HEK293 (cell line): ENCODE measurements at regions not wholly inside any gene's neighbourhood (a gene's known extent, or its start where the extent isn't known, plus 50 kb on each side); places are given as distances from the start of the nearest gene placed in this dataset.

Experiments
- CTCF ChIA-PET: fragments of 350-600 bp; formaldehyde crosslinking; extraction: SDS; loops from one replicate; lab custom pipeline; 2021; ENCODE audit warnings: antibody characterized with exemption; lab: Yijun Ruan, JAX
- POLR2A ChIA-PET: fragments of 300-600 bp; formaldehyde crosslinking; extraction: SDS; loops from one replicate; lab custom pipeline; 2020; ENCODE audit warnings: antibody characterized with exemption, inconsistent platforms; lab: Yijun Ruan, JAX
- H3K27ac ChIP-seq: fragments of 200-500 bp; sonication (Bioruptor generic); 2 replicates; pipeline ENCODE4 v1.5.1; 2014; ENCODE audit warnings: low read depth, low read length, control low read depth, inconsistent platforms; ENCODE audit errors: extremely low read depth
- H3K36me3 ChIP-seq, 2 experiments: fragments of 200-500 bp in 1 of 2; sonication (Bioruptor generic) in 1 of 2; 1 replicate in 1 of 2; 2 replicates in 1 of 2; pipeline ENCODE4 v1.5.1; 2014 to 2017; ENCODE audit warnings: inconsistent platforms in 2 of 2, low read length in 2 of 2; ENCODE audit not compliant: control insufficient read depth in 2 of 2, insufficient read depth in 1 of 2
- H3K4me1 ChIP-seq: fragments of 200-500 bp; sonication (Bioruptor generic); 2 replicates; pipeline ENCODE4 v1.5.1; 2014; ENCODE audit warnings: mild to moderate bottlenecking, low read length, inconsistent platforms; ENCODE audit not compliant: control insufficient read depth, insufficient read depth
- H3K4me3 ChIP-seq: 2 replicates; pipeline ENCODE4 v1.5.1; 2011; ENCODE audit warnings: low read depth, mild to moderate bottlenecking, control low read depth, low read length, moderate library complexity
- H3K9me3 ChIP-seq: fragments of 200-500 bp; sonication (Bioruptor generic); 2 replicates; pipeline ENCODE4 v1.5.1; 2014; ENCODE audit warnings: low read depth, low read length, inconsistent platforms; ENCODE audit not compliant: control insufficient read depth, insufficient read depth
- HOXD13 ChIP-seq: sonication (generic); formaldehyde crosslinking; IDR thresholded peaks from 2 replicates; pipeline ENCODE4 v1.8.0; 2022; ENCODE audit warnings: missing genetic modification reagents, borderline replicate concordance
- OSR2 ChIP-seq: fragments of 450-650 bp; formaldehyde crosslinking; IDR thresholded peaks from 2 replicates; pipeline ENCODE4 v1.5.1; 2016; ENCODE audit warnings: missing biosample characterization, missing genetic modification characterization
- ZEB2 ChIP-seq: fragments of 450-650 bp; formaldehyde crosslinking; IDR thresholded peaks from 2 replicates; pipeline ENCODE4 v1.5.1; 2016; ENCODE audit warnings: missing biosample characterization, missing genetic modification characterization
- ZNF10 ChIP-seq: fragments of 450-650 bp; formaldehyde crosslinking; IDR thresholded peaks from 2 replicates; pipeline ENCODE4 v1.5.1; 2017; ENCODE audit warnings: missing biosample characterization, missing genetic modification characterization
- ZNF133 ChIP-seq: fragments of 450-650 bp; formaldehyde crosslinking; IDR thresholded peaks from 2 replicates; pipeline ENCODE4 v1.5.1; 2016; ENCODE audit warnings: missing biosample characterization, missing genetic modification characterization
- ZNF146 ChIP-seq: fragments of 450-650 bp; formaldehyde crosslinking; IDR thresholded peaks from 2 replicates; pipeline ENCODE4 v1.5.1; 2016; ENCODE audit warnings: missing biosample characterization, missing genetic modification characterization
- ZNF184 ChIP-seq: fragments of 450-650 bp; IDR thresholded peaks from 2 replicates; pipeline ENCODE4 v1.5.1; 2018; ENCODE audit warnings: missing biosample characterization, mild to moderate bottlenecking, missing genetic modification characterization
- ZNF548 ChIP-seq: fragments of 450-650 bp; formaldehyde crosslinking; IDR thresholded peaks from 2 replicates; pipeline ENCODE4 v1.5.1; 2016; ENCODE audit warnings: missing biosample characterization, missing genetic modification characterization
- ZNF560 ChIP-seq: fragments of 450-650 bp; formaldehyde crosslinking; IDR thresholded peaks from 2 replicates; pipeline ENCODE4 v1.5.1; 2017; ENCODE audit warnings: missing biosample characterization, missing genetic modification characterization, borderline replicate concordance
- ZNF670 ChIP-seq: fragments of 450-650 bp; formaldehyde crosslinking; IDR thresholded peaks from 2 replicates; pipeline ENCODE4 v1.5.1; 2016; ENCODE audit warnings: missing biosample characterization, missing genetic modification characterization, low read depth
- ZNF777 ChIP-seq: fragments of 450-650 bp; formaldehyde crosslinking; IDR thresholded peaks from 2 replicates; pipeline ENCODE4 v1.5.1; 2017; ENCODE audit warnings: missing biosample characterization, missing genetic modification characterization, borderline replicate concordance
- TF ChIP-seq, protein P1 (sequence below): fragments of 450-650 bp; formaldehyde crosslinking; conservative IDR thresholded peaks from 2 replicates; pipeline ENCODE4 v1.5.1; 2016; ENCODE audit warnings: low read depth, missing biosample characterization, missing genetic modification characterization
- TF ChIP-seq, protein P2 (sequence below): fragments of 450-650 bp; formaldehyde crosslinking; IDR thresholded peaks from 2 replicates; pipeline ENCODE4 v1.5.1; 2016; ENCODE audit warnings: missing biosample characterization, missing genetic modification characterization
- TF ChIP-seq, protein P3 (sequence below): fragments of 450-650 bp; formaldehyde crosslinking; IDR thresholded peaks from 2 replicates; pipeline ENCODE4 v1.5.1; 2016; ENCODE audit warnings: missing biosample characterization, missing genetic modification characterization

DNA sequence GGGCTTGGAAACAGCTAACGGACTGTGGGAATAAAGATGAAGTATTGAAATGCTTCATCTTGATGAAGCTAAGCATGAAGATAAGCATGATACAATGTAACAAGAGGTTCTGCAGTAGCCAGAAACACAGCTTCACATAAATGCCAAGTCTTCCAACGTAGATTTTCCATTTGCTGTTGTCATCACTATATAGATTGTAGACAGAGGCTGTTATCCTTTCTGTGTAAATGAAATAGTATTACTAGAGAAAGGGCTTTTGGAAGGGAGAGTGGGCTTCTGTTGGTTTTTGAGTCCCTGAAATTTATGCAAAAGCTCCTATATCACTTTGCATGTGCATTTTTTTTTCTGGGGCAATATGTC, 649.0 kb downstream of the RNF144B start:
- no peak overlapping the region for H3K27ac ChIP-seq
- no peaks in the 10 kb centered on the region for H3K4me1 ChIP-seq
- no peaks in the 10 kb centered on the region for H3K36me3 ChIP-seq
- no peak overlapping the region for H3K4me3 ChIP-seq
- POLR2A ChIA-PET = no interaction called here
- CTCF ChIA-PET = interaction anchor here (0.6 to 1.1 kb wide), 4 partner anchors 39 to 926 kb away, joined by 3 to 4 read pairs (median 3); no protein-coding TSS in a partner anchor
- H3K9me3 ChIP-seq = no peaks in the 10 kb centered on the region
- TF ChIP-seq OSR2 (tag by site-specific recombination) = no peak
- TF ChIP-seq ZNF548 (tag by site-specific recombination) = no peak
- TF ChIP-seq, protein P1, sequence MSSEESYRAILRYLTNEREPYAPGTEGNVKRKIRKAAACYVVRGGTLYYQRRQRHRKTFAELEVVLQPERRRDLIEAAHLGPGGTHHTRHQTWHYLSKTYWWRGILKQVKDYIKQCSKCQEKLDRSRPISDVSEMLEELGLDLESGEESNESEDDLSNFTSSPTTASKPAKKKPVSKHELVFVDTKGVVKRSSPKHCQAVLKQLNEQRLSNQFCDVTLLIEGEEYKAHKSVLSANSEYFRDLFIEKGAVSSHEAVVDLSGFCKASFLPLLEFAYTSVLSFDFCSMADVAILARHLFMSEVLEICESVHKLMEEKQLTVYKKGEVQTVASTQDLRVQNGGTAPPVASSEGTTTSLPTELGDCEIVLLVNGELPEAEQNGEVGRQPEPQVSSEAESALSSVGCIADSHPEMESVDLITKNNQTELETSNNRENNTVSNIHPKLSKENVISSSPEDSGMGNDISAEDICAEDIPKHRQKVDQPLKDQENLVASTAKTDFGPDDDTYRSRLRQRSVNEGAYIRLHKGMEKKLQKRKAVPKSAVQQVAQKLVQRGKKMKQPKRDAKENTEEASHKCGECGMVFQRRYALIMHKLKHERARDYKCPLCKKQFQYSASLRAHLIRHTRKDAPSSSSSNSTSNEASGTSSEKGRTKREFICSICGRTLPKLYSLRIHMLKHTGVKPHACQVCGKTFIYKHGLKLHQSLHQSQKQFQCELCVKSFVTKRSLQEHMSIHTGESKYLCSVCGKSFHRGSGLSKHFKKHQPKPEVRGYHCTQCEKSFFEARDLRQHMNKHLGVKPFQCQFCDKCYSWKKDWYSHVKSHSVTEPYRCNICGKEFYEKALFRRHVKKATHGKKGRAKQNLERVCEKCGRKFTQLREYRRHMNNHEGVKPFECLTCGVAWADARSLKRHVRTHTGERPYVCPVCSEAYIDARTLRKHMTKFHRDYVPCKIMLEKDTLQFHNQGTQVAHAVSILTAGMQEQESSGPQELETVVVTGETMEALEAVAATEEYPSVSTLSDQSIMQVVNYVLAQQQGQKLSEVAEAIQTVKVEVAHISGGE (tag by site-specific recombination) = no peak
- TF ChIP-seq, protein P2, sequence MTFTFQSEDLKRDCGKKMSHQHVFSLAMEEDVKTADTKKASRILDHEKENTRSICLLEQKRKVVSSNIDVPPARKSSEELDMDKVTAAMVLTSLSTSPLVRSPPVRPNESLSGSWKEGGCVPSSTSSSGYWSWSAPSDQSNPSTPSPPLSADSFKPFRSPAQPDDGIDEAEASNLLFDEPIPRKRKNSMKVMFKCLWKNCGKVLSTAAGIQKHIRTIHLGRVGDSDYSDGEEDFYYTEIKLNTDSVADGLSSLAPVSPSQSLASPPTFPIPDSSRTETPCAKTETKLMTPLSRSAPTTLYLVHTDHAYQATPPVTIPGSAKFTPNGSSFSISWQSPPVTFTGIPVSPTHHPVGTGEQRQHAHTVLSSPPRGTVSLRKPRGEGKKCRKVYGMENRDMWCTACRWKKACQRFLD (tag by site-specific recombination) = no peak
- TF ChIP-seq ZEB2 (tag by site-specific recombination) = no peak
- TF ChIP-seq, protein P3, sequence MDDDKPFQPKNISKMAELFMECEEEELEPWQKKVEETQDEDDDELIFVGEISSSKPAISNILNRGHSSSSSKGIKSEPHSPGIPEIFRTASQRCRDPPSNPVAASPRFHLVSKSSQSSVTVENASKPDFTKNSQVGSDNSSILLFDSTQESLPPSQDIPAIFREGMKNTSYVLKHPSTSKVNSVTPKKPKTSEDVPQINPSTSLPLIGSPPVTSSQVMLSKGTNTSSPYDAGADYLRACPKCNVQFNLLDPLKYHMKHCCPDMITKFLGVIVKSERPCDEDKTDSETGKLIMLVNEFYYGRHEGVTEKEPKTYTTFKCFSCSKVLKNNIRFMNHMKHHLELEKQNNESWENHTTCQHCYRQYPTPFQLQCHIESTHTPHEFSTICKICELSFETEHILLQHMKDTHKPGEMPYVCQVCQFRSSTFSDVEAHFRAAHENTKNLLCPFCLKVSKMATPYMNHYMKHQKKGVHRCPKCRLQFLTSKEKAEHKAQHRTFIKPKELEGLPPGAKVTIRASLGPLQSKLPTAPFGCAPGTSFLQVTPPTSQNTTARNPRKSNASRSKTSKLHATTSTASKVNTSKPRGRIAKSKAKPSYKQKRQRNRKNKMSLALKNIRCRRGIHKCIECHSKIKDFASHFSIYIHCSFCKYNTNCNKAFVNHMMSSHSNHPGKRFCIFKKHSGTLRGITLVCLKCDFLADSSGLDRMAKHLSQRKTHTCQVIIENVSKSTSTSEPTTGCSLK (tag by site-specific recombination) = no peak
- TF ChIP-seq ZNF777 = no peak

DNA sequence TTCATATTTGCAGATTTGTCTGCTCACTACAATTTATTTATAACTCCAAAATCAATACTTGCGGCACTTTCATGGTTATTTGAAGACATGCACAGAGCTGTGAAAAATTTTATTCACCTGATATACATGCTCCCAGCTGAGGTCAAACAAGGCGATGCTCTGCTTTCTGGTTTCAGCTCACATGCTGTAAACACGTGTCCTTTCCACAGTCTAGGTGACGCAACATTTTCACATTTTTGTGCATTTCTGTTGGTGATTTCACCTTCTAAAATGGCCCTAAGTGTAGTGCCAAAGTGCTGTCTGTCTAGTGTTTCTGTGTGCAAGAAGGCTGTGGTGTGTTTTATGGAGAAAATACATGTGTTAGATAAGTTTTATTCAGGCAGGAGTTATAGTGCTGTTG, 650.5 kb downstream of the RNF144B start:
- no peaks in the 10 kb centered on the region for H3K36me3 ChIP-seq
- H3K4me1 ChIP-seq = no peaks in the 10 kb centered on the region
- H3K27ac ChIP-seq = no peak overlapping the region
- ChIA-PET CTCF (no interaction called here), POLR2A (no interaction called here)
- no peak for TF ChIP-seq ZNF560
- TF ChIP-seq ZNF133 (tag by site-specific recombination) = no peak
- no peak overlapping the region for H3K4me3 ChIP-seq
- no peaks in the 10 kb centered on the region for H3K9me3 ChIP-seq

DNA sequence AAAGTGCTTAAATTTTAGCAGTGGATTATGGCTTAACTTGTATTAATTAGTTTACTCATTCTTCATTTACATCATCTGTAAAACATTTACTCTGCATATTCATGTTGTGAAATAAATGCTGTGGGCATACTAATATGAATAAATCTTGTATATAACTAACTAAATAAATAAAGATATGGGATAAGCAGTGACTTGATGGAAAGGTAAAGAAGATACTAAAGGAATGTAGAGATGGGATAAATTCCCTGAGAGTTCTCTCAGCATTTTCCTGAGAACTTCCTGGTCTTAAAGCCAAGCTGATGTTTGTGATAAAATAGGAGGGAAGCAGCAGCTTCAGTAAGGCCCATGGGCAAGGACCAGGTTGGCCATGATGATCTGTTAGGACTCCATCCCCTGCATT, 652.1 kb downstream of the RNF144B start:
- Histone ChIP-seq H3K27ac (no peak overlapping the region), H3K4me3 (no peak overlapping the region), H3K4me1 (no peaks in the 10 kb centered on the region), H3K36me3 (no peaks in the 10 kb centered on the region), H3K9me3 (no peaks in the 10 kb centered on the region)
- ChIA-PET POLR2A (no interaction called here), CTCF (interaction anchor here (0.7 kb wide), 1 partner anchor 15 kb away, joined by 3 read pairs; no protein-coding TSS in a partner anchor)
- TF ChIP-seq ZNF146 (no peak), ZNF10 (tag by site-specific recombination) (no peak), ZNF184 (no peak), HOXD13 (no peak), ZNF670 (tag by site-specific recombination) (no peak)
